T-cell (primary cell): ENCODE measurements at regions not wholly inside any gene's neighbourhood (a gene's known extent, or its start where the extent isn't known, plus 50 kb on each side); places are given as distances from the start of the nearest gene placed in this dataset.

ENCODE experiments used
- ATAC-seq, 4 experiments: fragments of 200-7000 bp in 3 of 4; fragments of 150-1000 bp in 1 of 4; cut with Tn5 transposase; replicated peaks in 1 of 4; 1 replicate in 3 of 4; 2 replicates in 1 of 4; pipeline ENCODE4 v1.10.0; 2021; ENCODE audit warnings: moderate library complexity in 3 of 4, mild to moderate bottlenecking in 2 of 4, moderate number of reproducible peaks in 1 of 4
- CTCF ChIA-PET, 2 donors: fragments of 300-600 bp; sonication (Branson Sonifier 250); formaldehyde crosslinking; loops; one replicate each; lab custom pipeline; 2022; ENCODE audit warnings: antibody characterized with exemption in 2 of 2; lab: Charles Lee
- POLR2A ChIA-PET, 2 donors: fragments of 300-600 bp; sonication (Branson Sonifier 250); formaldehyde crosslinking; loops; one replicate each; lab custom pipeline; 2022; ENCODE audit warnings: antibody characterized with exemption in 2 of 2; lab: Charles Lee
- DNase-seq, 35 experiments: peaks; one replicate each; pipeline versions ENCODE4 v3.0.0 to v3.0.0-alpha.2; 2013 to 2023
- H3K27ac ChIP-seq: one replicate; pipeline ENCODE4 v1.5.1; 2013; ENCODE audit warnings: low read length
- H3K27me3 ChIP-seq, 2 experiments: replicated peaks in 1 of 2; 1 replicate in 1 of 2; 2 replicates in 1 of 2; pipeline versions ENCODE4 v1.6.1 to v1.7.0; 2013; ENCODE audit warnings: low read length in 1 of 2, mixed read lengths in 1 of 2; ENCODE audit not compliant: control insufficient read depth in 2 of 2, insufficient read depth in 2 of 2; ENCODE audit errors: extremely low read depth in 1 of 2
- H3K36me3 ChIP-seq, 2 donors: 1 replicate in 1 of 2; 2 replicates in 1 of 2; pipeline versions ENCODE4 v1.6.1 to v1.7.0; 2013; ENCODE audit warnings: low read length in 1 of 2; ENCODE audit not compliant: control insufficient read depth in 2 of 2, insufficient read depth in 1 of 2; ENCODE audit errors: extremely low read depth in 1 of 2
- H3K4me1 ChIP-seq, 2 experiments: 1 replicate in 1 of 2; 2 replicates in 1 of 2; pipeline versions ENCODE4 v1.6.1 to v1.7.0; 2013; ENCODE audit warnings: low read length in 2 of 2, mixed read lengths in 1 of 2; ENCODE audit not compliant: insufficient read depth in 2 of 2, control insufficient read depth in 1 of 2; ENCODE audit errors: extremely low read depth in 1 of 2
- H3K4me3 ChIP-seq, 2 donors: 1 replicate in 1 of 2; 2 replicates in 1 of 2; pipeline versions ENCODE4 v1.5.1 to v1.7.0; 2013; ENCODE audit warnings: mild to moderate bottlenecking in 2 of 2, low read length in 1 of 2, moderate library complexity in 1 of 2; ENCODE audit not compliant: control insufficient read depth in 1 of 2; ENCODE audit errors: extremely low read depth in 1 of 2
- H3K9me3 ChIP-seq: 2 replicates; pipeline ENCODE4 v1.7.0; 2013
- H3K27ac Mint-ChIP-seq, 2 donors: one replicate each; pipeline ENCODE4 v1.8.0; 2020 to 2021; ENCODE audit warnings: mild to moderate bottlenecking in 2 of 2, mixed read lengths in 2 of 2
- H3K27me3 Mint-ChIP-seq, 2 donors: one replicate each; pipeline ENCODE4 v1.8.0; 2021 to 2022; ENCODE audit warnings: mixed read lengths in 2 of 2
- H3K36me3 Mint-ChIP-seq: one replicate; pipeline ENCODE4 v1.8.0; 2021; ENCODE audit warnings: mixed read lengths
- H3K4me1 Mint-ChIP-seq, 3 donors: one replicate each; pipeline ENCODE4 v1.8.0; 2020 to 2022; ENCODE audit warnings: mixed read lengths in 3 of 3, mild to moderate bottlenecking in 1 of 3
- H3K4me3 Mint-ChIP-seq, 3 donors: one replicate each; pipeline ENCODE4 v1.8.0; 2020 to 2022; ENCODE audit warnings: mild to moderate bottlenecking in 3 of 3, mixed read lengths in 3 of 3, moderate library complexity in 3 of 3
- H3K9me3 Mint-ChIP-seq, 3 donors: one replicate each; pipeline ENCODE4 v1.8.0; 2020 to 2022; ENCODE audit warnings: mixed read lengths in 3 of 3
- WGBS: methylation state at CpG from one replicate; pipeline ENCODE4 v1.1.5; 2013; ENCODE audit warnings: missing lambda C conversion rate; ENCODE audit not compliant: insufficient coverage; 5-methylcytosine and 5-hydroxymethylcytosine counted together

DNA sequence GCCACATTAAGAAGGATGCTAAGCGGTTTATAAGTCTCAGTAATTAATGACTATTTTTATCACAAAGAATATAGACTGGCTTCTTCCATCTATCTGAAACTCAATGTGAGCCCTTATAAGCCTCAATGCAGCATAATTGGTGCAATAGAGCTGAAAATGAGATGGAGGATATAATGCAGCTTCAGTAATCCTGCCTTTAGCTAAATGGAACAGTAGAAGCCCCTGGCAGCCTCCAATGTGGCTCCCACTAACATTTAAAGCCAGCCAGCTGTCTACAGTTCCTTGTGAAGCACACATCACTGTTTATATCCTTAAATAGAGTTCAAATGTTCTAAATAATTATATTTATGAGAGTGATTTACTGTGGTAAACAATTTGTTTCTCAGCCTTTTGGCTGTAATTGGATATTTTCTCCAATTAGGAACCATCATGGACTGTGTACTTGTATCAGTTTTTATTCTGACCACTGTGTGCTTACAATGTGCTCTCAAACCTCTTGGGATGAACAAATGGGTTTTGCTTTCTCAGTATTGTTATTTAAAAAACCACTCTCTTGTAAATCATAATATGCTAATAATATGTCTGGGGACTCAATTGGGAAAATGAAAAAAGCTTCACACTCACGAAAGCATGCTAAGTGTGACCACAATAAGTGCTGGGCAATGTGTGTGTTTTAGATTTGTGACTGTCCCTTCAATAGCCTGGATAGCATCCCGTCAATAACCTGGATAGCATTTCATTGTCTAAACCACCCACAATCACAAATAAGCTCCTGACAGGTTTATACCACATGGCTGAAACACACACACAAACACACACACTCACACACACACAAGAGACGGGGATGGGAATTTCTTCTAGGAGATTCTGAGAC, 366.6 kb downstream of the GBE1 start:
- Histone ChIP-seq H3K4me3 (no peak overlapping the region), H3K36me3 (no peaks in the 10 kb centered on the region), H3K27me3 (no peaks in the 10 kb centered on the region), H3K27ac (no peak overlapping the region), H3K4me1 (no peaks in the 10 kb centered on the region), H3K9me3 (no peaks in the 10 kb centered on the region)
- Mint-ChIP-seq H3K9me3 (peaks cover 0 to 3% (median 0%) of the 10 kb centered on the region in 3 donors), H3K27ac (no peak overlapping the region), H3K4me1 (no peaks in the 10 kb centered on the region), H3K36me3 (no peaks in the 10 kb centered on the region), H3K4me3 (no peak overlapping the region), H3K27me3 (no peaks in the 10 kb centered on the region)
- no peak for ATAC-seq
- POLR2A ChIA-PET, result no interaction called here
- DNase-seq, result no peak
- WGBS, result no CpG with 5 or more reads among the region's 4 CpGs
- CTCF ChIA-PET, result no interaction called here

DNA sequence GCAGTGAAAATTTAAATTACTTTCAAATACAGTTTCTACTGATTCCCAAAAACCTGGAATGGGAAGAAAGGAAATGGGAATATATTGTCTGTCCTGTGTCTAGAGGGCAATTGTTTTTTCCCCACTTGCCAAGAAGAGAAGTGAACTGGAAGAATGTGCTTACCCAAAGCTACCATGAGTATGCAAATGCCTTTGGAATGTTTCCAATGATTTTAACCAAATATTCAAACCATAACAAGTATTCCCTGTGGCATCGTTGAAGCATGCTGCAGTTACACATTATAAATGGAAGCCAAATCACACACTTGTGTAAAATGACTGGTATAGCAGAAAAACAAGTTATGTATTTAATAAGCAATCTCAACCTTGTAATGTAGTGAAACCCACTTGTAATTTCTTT, 368.2 kb downstream of the GBE1 start:
- Mint-ChIP-seq H3K4me1 (no peaks in the 10 kb centered on the region), H3K36me3 (no peaks in the 10 kb centered on the region)
- no peak overlapping the region for H3K4me3 ChIP-seq

DNA sequence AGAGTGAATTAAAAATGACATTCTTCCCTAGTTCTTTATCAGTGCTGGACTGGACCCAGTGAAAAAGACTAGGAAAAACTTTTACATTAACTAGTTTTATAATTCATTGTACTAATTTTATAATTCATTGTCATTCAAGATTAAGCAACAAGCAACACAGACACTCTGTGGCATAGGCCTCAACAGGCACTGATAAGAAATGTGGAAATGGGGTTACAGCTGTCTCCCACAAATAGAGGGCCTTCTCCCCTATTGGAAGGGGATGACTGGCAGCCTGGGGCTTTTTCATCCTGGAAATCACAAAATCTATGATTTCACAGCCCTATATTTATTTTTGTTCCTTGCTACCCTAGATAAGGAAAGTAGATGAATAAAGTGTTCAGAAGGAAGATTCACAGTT, 370.6 kb downstream of the GBE1 start:
- ATAC-seq (no peak), DNase-seq (no peak)
- Mint-ChIP-seq H3K27ac (no peak overlapping the region), H3K9me3 (peaks cover 0 to 5% (median 0%) of the 10 kb centered on the region in 3 donors), H3K4me3 (no peak overlapping the region), H3K27me3 (no peaks in the 10 kb centered on the region), H3K4me1 (no peaks in the 10 kb centered on the region), H3K36me3 (no peaks in the 10 kb centered on the region)
- no peaks in the 10 kb centered on the region for H3K9me3 ChIP-seq
- H3K36me3 ChIP-seq, result no peaks in the 10 kb centered on the region
- ChIA-PET POLR2A (no interaction called here), CTCF (no interaction called here)
- no peaks in the 10 kb centered on the region for H3K27me3 ChIP-seq
- no peak overlapping the region for H3K4me3 ChIP-seq
- no peaks in the 10 kb centered on the region for H3K4me1 ChIP-seq
- H3K27ac ChIP-seq, result no peak overlapping the region

More for the DNA sequence above, 368.2 kb downstream of the GBE1 start:
- ATAC-seq (no peak), DNase-seq (no peak)
- Histone ChIP-seq H3K27ac (no peak overlapping the region), H3K9me3 (no peaks in the 10 kb centered on the region), H3K4me1 (no peaks in the 10 kb centered on the region), H3K27me3 (no peaks in the 10 kb centered on the region), H3K36me3 (no peaks in the 10 kb centered on the region)
- Mint-ChIP-seq H3K9me3 (peaks cover 0 to under 1% (median 0%) of the 10 kb centered on the region in 3 donors), H3K27ac (no peak overlapping the region), H3K4me3 (no peak overlapping the region), H3K27me3 (no peaks in the 10 kb centered on the region)
- WGBS, result no CpG with 5 or more reads among the region's 1 CpG
- POLR2A ChIA-PET, result interaction anchor here in 1 of 2 donors (0.6 kb wide), 1 partner anchor 482 kb away, joined by 6 read pairs; no protein-coding TSS in a partner anchor
- CTCF ChIA-PET, result no interaction called here

DNA sequence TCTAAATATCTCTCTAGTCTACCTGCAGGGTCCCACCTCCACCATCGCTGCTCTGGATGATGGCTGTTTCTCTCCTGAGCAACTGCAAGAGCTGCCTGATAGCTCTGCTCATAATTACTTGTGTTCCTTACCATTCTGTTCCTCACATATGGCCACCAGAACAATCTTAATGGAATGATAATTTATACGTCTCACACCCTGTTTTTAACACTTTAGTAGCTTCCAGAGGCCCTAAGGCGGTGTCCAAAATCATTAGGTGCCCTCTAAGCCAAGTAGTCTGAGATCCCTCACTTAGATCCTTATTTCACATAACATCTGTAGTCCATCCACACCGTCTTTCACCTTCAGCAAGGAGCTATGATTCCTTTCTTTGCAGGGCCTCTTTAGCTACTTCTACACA, 373.3 kb downstream of the GBE1 start:
- DNase-seq, result no peak
- no peak for ATAC-seq
- Mint-ChIP-seq H3K4me3 (no peak overlapping the region), H3K27ac (no peak overlapping the region), H3K9me3 (peaks cover 0 to 5% (median 0%) of the 10 kb centered on the region in 3 donors), H3K27me3 (no peaks in the 10 kb centered on the region), H3K4me1 (no peaks in the 10 kb centered on the region), H3K36me3 (no peaks in the 10 kb centered on the region)
- no peaks in the 10 kb centered on the region for H3K27me3 ChIP-seq
- CTCF ChIA-PET, result no interaction called here
- no peaks in the 10 kb centered on the region for H3K4me1 ChIP-seq
- H3K4me3 ChIP-seq, result no peak overlapping the region
- no peaks in the 10 kb centered on the region for H3K36me3 ChIP-seq
- POLR2A ChIA-PET, result no interaction called here
- H3K9me3 ChIP-seq, result no peaks in the 10 kb centered on the region
- WGBS, result 63% methylated on average over 3 of the region's 4 CpGs
- no peak overlapping the region for H3K27ac ChIP-seq

DNA sequence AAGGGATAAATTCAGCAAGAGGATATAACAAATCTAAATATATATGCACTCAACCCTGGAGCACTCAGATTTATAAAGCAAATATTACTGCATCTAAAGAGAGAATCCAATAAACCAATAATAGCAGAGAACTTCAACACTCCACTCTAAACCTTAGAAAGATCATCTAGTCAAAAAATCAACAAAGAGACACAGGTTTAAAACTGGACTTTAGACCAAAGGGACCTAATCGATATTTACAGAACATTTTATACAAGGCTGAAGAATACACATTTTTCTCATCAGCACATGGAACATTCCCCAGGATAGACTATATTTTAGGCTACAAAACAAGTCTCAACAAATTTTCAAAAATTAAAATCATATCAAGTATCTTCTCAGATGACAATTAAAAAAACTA, 379.0 kb downstream of the GBE1 start:
- CTCF ChIA-PET, result no interaction called here
- H3K27ac Mint-ChIP-seq, result no peak overlapping the region
- H3K36me3 ChIP-seq, result no peaks in the 10 kb centered on the region
- DNase-seq (no peak), ATAC-seq (no peak)
- no peaks in the 10 kb centered on the region for H3K4me1 ChIP-seq
- H3K27ac ChIP-seq, result no peak overlapping the region
- H3K4me3 ChIP-seq, result no peak overlapping the region
- H3K36me3 Mint-ChIP-seq, result no peaks in the 10 kb centered on the region
- WGBS, result 100% methylated on average over 1 of the region's 1 CpG
- peaks cover 6 to 19% (median 11%) of the 10 kb centered on the region in 3 donors for H3K9me3 Mint-ChIP-seq
- no peaks in the 10 kb centered on the region for H3K27me3 Mint-ChIP-seq
- no peaks in the 10 kb centered on the region for H3K27me3 ChIP-seq
- POLR2A ChIA-PET, result no interaction called here
- no peaks in the 10 kb centered on the region for H3K4me1 Mint-ChIP-seq
- H3K4me3 Mint-ChIP-seq, result no peak overlapping the region
- H3K9me3 ChIP-seq, result no peaks in the 10 kb centered on the region

DNA sequence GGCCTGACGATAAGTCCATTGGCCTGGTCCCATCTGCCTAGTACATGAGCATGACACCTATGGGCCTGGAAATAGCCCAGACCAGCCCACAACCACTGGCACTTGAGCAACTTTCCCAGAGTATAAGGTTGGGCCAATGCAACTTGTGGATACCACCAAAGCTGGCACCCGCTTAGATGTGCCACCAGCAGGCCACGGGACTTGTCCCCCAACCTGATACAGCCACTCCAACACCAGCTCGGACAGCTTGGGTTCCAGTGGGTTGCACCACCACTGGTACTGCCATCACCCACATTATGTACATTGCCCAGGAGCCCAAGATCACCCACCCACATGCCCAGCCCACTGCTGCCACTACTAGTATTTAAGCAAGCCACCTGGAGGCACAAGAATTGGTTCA, 381.2 kb downstream of the GBE1 start:
- no peaks in the 10 kb centered on the region for H3K36me3 ChIP-seq
- H3K4me1 ChIP-seq, result no peaks in the 10 kb centered on the region
- H3K4me3 ChIP-seq, result no peak overlapping the region
- ChIA-PET POLR2A (no interaction called here), CTCF (no interaction called here)
- no peak overlapping the region for H3K4me3 Mint-ChIP-seq
- 73% methylated on average over 3 of the region's 4 CpGs for WGBS
- H3K9me3 Mint-ChIP-seq, result peaks cover 6 to 22% (median 18%) of the 10 kb centered on the region in 3 donors
- no peaks in the 10 kb centered on the region for H3K36me3 Mint-ChIP-seq
- no peak for ATAC-seq
- DNase-seq, result no peak
- H3K27ac Mint-ChIP-seq, result no peak overlapping the region
- H3K27me3 ChIP-seq, result no peaks in the 10 kb centered on the region
- no peaks in the 10 kb centered on the region for H3K4me1 Mint-ChIP-seq
- H3K27ac ChIP-seq, result no peak overlapping the region
- no peaks in the 10 kb centered on the region for H3K9me3 ChIP-seq
- H3K27me3 Mint-ChIP-seq, result no peaks in the 10 kb centered on the region
